OCI-LY3 (cell line): ENCODE measurements at regions not wholly inside any gene's neighbourhood (a gene's known extent, or its start where the extent isn't known, plus 50 kb on each side); places are given as distances from the start of the nearest gene placed in this dataset.

Experiments used
- H2AFZ ChIP-seq: fragments of 200-600, 300-600 bp; shearing (Covaris generic); 2 replicates; pipeline ENCODE4 v1.6.0; 2014; ENCODE audit warnings: antibody characterized with exemption, low read depth, low read length
- H3K27ac ChIP-seq: fragments of 200-600, 300-600 bp; sonication (generic); 2 replicates; pipeline ENCODE4 v1.5.1; 2014; ENCODE audit warnings: mild to moderate bottlenecking, low read length, moderate library complexity, mixed read lengths
- H3K27me3 ChIP-seq: fragments of 200-600, 300-600 bp; sonication (generic); 2 replicates; pipeline ENCODE4 v1.6.1; 2014; ENCODE audit warnings: low read depth, low read length, mixed read lengths
- H3K36me3 ChIP-seq: fragments of 200-600, 300-600 bp; sonication (generic); replicated peaks from 2 replicates; pipeline ENCODE3; 2014; ENCODE audit warnings: low read depth, low read length, mixed read lengths
- H3K4me1 ChIP-seq: fragments of 300-600, 200-600 bp; sonication (generic); 2 replicates; pipeline ENCODE4 v1.6.1; 2014; ENCODE audit warnings: low read length, mixed read lengths
- H3K4me2 ChIP-seq: fragments of 200-600, 300-600 bp; sonication (generic); 2 replicates; pipeline ENCODE4 v1.6.1; 2014; ENCODE audit warnings: low read length, mixed read lengths
- H3K4me3 ChIP-seq: fragments of 300-600, 200-600 bp; sonication (generic); 2 replicates; pipeline ENCODE4 v1.5.1; 2014; ENCODE audit warnings: antibody characterized with exemption, mild to moderate bottlenecking, low read length, moderate library complexity
- H3K79me2 ChIP-seq: fragments of 300-600, 200-600 bp; shearing (Covaris generic); 2 replicates; pipeline ENCODE4 v1.6.1; 2014; ENCODE audit warnings: mild to moderate bottlenecking, low read length, mixed read lengths
- H3K9ac ChIP-seq: fragments of 300-600, 200-600 bp; shearing (Covaris generic); 2 replicates; pipeline ENCODE4 v1.6.0; 2014; ENCODE audit warnings: mild to moderate bottlenecking, low read length, moderate library complexity
- H3K9me3 ChIP-seq: fragments of 200-600, 300-600 bp; shearing (Covaris generic); 2 replicates; pipeline ENCODE4 v1.6.1; 2014; ENCODE audit warnings: low read length, mixed read lengths; ENCODE audit not compliant: insufficient read depth
- H4K20me1 ChIP-seq: fragments of 200-600, 300-600 bp; sonication (generic); 2 replicates; pipeline ENCODE4 v1.6.1; 2016; ENCODE audit warnings: low read length, mixed read lengths; ENCODE audit not compliant: insufficient read depth
- CTCF ChIP-seq: fragments of 200-600, 300-600 bp; sonication (generic); IDR thresholded peaks from 2 replicates; pipeline ENCODE4 v1.5.1; 2014; ENCODE audit warnings: antibody characterized with exemption, low read length, low read depth
- EZH2phosphoT487 ChIP-seq: fragments of 200-600 bp; shearing (Covaris generic); IDR thresholded peaks from 2 replicates; pipeline ENCODE4 v1.6.1; 2018; ENCODE audit warnings: antibody characterized with exemption, mixed run types, low read depth

GRCh38 chr3:104297617-104298016 is 1069.1 kb upstream of the ALCAM start:
- H3K4me2 ChIP-seq = no peak overlapping the region
- no peaks in the 10 kb centered on the region for H3K4me1 ChIP-seq
- H3K27me3 ChIP-seq = no peaks in the 10 kb centered on the region
- H3K79me2 ChIP-seq = no peaks in the 10 kb centered on the region
- no peaks in the 10 kb centered on the region for H3K9me3 ChIP-seq
- H3K4me3 ChIP-seq = no peak overlapping the region
- no peaks in the 10 kb centered on the region for H3K36me3 ChIP-seq
- H4K20me1 ChIP-seq = no peaks in the 10 kb centered on the region
- no peak overlapping the region for H2AFZ ChIP-seq
- no peak for TF ChIP-seq CTCF
- TF ChIP-seq EZH2phosphoT487 = no peak
- no peak overlapping the region for H3K27ac ChIP-seq
- H3K9ac ChIP-seq = no peak overlapping the region

GRCh38 chr3:104298662-104299061 is 1068.0 kb upstream of the ALCAM start:
- Histone ChIP-seq H3K4me3 (no peak overlapping the region), H3K79me2 (no peaks in the 10 kb centered on the region), H3K4me1 (no peaks in the 10 kb centered on the region), H3K9ac (no peak overlapping the region), H3K9me3 (no peaks in the 10 kb centered on the region), H4K20me1 (no peaks in the 10 kb centered on the region), H3K27ac (no peak overlapping the region), H3K4me2 (no peak overlapping the region), H3K27me3 (no peaks in the 10 kb centered on the region), H3K36me3 (no peaks in the 10 kb centered on the region), H2AFZ (no peak overlapping the region)
- TF ChIP-seq EZH2phosphoT487 = no peak
- TF ChIP-seq CTCF = no peak

GRCh38 chr3:104316118-104316517 is 1050.6 kb upstream of the ALCAM start:
- no peaks in the 10 kb centered on the region for H3K27me3 ChIP-seq
- TF ChIP-seq CTCF (no peak), EZH2phosphoT487 (no peak)
- H2AFZ ChIP-seq = no peak overlapping the region
- no peaks in the 10 kb centered on the region for H3K36me3 ChIP-seq
- no peak overlapping the region for H3K27ac ChIP-seq
- H3K4me3 ChIP-seq = no peak overlapping the region
- no peak overlapping the region for H3K4me2 ChIP-seq
- H3K79me2 ChIP-seq = no peaks in the 10 kb centered on the region
- no peak overlapping the region for H3K9ac ChIP-seq
- peaks cover 3% of the 10 kb centered on the region for H3K9me3 ChIP-seq
- H3K4me1 ChIP-seq = no peaks in the 10 kb centered on the region
- no peaks in the 10 kb centered on the region for H4K20me1 ChIP-seq

GRCh38 chr3:104323226-104323625 is 1043.5 kb upstream of the ALCAM start:
- Histone ChIP-seq H3K27ac (no peak overlapping the region), H3K9me3 (no peaks in the 10 kb centered on the region), H2AFZ (no peak overlapping the region), H3K79me2 (no peaks in the 10 kb centered on the region), H3K4me1 (no peaks in the 10 kb centered on the region), H3K36me3 (no peaks in the 10 kb centered on the region), H3K4me2 (no peak overlapping the region), H3K27me3 (no peaks in the 10 kb centered on the region), H3K4me3 (no peak overlapping the region), H4K20me1 (no peaks in the 10 kb centered on the region), H3K9ac (no peak overlapping the region)
- TF ChIP-seq CTCF (no peak), EZH2phosphoT487 (no peak)
